ENCODE measurements at regions not wholly inside any gene's neighbourhood (a gene's known extent, or its start where the extent isn't known, plus 50 kb on each side); places are given as distances from the start of the nearest gene placed in this dataset.

DNA sequence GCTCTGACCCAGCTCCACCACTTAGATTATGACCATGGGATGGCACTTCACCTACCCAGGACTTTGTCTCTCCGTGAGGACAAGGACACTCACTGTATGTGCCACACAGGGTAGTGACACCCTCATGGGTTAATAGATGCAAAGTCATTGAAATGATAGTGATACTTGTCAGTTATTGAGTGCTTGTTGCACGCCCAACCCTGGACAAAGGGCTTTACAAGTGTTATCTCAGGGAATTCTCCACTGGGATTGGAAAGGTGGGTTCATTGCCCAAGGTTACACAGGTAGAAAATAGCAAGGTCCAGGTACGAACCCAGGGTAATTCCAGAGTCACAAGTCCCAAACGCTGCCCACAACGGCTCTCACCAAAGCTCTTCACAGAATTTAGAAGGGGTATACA is 158.2 kb downstream of the TRIM29 start:
- no peak for DNase-seq

DNA sequence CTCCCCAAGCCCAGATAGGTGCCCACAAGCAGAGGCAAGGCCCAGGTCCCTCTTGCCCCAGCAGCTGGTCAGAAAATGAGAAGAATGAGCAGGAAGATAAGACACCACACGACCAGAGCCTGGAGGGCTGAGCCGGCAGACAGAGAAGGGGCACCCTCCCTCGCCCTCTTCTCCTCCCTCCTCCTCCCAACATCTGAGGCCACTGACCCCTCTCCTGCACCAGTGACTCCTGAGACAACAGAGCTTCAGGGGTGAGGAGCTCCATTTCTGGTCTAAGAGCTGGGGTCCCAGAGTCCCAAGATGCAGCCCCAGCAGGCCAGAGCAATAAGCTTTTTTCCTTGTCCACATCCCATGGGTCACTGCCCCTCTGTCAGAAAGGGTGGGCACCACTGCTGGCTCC is 159.2 kb downstream of the TRIM29 start:
- no peak for DNase-seq

- DNase-seq: no peak
Measured at GRCh38 chr11:119977881-119978280, 160.0 kb downstream of the TRIM29 start.

DNA sequence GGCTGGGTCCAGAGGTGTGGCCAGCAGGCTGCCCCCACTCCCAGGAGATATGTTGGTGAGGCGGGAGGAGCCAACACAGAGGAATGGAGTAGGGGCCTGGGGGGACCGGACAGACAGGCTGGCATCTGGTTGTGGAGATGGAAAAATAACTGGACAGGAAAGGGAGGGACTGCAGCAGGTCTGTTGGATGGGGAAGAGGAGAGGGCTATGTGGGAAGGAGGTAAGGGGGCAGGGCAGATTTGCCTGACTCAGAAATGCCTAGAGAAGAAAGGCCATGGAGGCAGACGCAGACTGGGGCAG is 160.4 kb downstream of the TRIM29 start:
- DNase-seq: no peak

GRCh38 chr11:119976805-119977560 is 160.9 kb downstream of the TRIM29 start:
- DNase-seq: no peak

- no peak for DNase-seq
Measured at GRCh38 chr11:119975561-119976152, 162.3 kb downstream of the TRIM29 start.

GRCh38 chr11:119974467-119974866 is 163.4 kb downstream of the TRIM29 start:
- no peak for DNase-seq

- no peak for DNase-seq
Measured at GRCh38 chr11:119974051-119974450, 163.9 kb downstream of the TRIM29 start.

DNA sequence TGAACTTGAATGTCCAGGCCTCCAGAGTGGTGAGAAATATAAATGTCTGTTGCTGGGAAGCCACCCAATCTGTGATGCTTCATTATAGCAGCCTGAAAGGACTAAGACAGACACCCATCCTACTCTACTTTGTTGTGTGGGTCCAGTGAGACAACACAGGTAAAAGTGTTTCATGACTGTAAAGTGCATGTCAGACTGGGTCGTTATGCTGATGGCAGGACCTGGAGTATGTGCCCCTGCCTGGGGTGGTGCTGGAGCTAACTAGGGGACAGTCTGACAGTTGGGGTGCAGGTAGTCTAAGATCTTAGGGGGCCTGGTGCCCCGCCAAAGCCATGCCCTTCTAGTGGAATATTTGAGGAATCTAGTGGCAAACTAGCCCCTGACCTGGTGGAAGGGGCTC is 165.6 kb downstream of the TRIM29 start:
- DNase-seq: no peak

DNA sequence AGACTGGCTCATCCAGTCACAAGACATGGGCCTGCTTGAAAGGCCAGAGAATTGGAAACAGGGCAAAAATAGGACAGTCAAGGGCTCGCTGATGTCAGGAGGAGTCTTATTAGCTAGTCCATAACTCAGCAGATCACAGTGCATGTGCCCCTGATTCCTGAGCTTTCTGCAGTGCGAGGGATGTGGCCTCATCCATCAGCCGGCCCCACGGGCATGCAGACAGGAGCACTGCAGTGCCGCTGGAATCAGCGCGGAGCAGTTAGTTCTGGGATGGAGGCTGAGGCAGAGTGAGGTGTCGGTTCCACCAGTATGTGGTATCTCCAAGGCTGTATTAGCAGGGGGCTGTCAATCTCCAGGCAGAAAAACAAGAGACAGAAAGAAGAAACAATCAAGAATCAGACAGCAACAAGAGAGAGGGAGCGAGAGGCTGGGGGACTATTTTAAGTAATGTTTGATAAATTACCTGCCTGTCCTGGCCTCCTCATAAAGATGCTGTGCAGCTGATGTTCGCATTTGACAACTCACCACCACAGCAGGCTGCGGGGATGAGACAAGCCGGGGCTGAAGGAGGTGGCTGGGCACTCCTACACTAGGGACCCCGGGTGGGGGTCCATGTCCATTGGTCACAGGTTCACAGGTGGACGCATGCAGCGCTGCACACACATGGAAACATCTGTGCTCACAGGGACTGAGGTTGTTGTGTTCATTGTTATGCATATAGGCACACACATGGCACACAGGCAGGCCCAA is 167.2 kb downstream of the TRIM29 start:
- DNase-seq: no peak

DNA sequence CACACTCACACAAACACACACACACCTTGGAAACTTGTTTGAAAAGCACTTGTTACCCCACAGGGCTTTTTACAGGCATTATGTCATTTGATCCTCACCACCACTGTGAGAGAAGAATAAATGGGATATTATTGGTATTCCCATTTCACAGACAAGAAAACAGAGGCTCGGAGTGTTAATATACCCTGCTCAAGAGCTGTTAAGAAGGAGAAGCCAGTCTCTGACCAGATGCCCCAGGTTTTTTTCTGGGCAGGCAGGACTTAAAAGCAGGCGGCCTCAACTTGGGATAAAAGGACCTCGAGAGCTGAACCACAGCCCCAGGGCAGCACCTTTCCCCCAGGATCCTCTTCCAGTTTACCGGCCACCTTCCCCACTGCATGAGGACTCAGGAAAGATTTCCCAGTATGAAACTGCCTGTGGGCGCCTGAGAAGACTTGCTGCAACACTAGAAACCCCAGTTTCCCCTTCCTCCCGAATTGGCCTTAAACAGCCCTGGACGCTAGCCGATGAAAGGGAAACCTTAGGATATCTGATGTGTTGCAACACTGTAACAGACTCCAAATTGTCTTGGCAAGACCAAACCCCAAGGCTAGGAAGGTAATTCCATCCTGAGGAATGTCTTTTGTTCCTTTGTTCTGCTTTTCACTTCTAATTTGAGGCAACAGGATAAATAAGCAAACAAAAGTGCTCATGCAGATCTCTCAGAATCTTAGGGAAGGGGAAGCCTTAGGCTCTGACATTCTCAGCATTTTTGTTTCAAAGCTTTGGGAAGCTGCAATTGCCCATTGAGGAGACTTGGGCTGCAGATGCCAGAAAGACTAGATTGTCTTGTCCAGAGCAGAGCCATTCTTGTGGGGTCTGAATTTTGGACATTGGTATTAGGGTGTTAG is 173.5 kb downstream of the TRIM29 start:
- DNase-seq: no peak

DNA sequence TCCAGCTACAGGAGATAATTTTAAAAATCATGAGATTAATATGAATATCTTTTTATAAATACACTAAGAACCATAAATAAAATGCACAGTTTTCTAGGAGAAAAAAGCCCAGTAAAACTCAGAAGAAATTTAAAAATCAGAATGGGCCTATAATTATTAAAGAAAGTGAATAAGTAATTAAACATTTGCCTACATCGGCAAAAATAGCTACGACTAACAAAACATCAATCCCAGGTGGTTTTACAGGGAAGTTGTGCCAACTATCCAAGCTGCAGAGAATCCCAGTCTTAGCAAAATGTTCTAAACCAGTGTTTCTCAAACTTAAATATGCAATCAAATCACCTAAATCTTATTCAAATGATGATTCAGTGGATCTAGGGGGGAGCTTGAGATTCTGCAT is 180.0 kb downstream of the TRIM29 start:
- no peak for DNase-seq

DNA sequence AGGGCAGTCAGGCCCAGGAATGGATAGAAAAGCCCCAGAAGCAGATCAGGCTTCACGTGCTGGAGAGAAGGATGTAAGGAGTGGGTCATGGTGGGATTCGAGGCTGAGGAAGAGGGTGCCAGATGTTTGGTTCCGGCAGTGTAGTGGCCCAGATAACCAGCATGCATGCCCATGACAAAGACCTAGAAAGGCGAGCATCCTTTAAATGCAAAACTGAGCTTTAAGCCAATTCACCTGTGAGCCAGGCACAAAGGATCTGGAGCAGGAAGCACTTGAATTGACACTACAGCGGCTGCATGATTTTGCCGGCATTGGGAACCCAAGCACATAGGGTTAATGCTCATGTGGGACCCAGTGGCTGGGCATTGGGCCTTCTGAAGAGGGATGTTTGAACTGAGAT is 185.5 kb downstream of the TRIM29 start:
- DNase-seq: no peak

GRCh38 chr11:119943298-119943655 is 194.6 kb downstream of the TRIM29 start:
- DNase-seq: no peak

DNA sequence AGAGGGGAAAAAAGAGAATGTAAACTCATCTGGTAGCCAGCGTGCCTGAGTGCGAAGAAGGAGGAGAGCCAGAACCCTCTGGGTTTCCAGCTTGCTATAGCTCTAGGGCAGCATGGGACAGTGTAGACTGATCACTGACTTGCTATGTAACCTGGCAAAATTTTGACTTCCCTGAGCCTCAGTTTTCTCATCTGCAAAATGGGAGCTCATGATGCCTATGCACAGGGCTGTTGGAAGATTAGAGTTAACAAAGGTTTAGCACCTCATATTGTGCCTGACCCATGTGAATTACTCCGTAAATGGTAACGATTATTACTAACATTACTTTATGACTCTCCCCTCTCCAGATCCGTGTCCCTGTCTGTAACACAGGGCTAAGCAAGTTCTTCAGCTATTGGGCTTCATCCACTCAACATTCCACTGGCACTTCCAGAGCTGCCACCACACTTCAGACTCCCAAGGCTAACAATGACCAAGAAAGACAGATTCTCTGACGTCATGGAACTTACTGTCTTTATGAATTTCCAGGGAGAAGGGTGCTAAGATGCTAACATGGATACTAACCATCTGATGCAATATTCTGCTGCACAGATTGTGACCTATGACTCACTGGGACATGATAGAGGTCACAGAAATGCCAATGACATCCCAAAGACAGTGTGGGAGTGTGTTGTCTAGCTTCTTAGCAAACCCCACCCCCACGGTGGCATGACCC is 195.2 kb downstream of the TRIM29 start:
- peak; percentile 27 for DNase-seq

- DNase-seq: no peak
Measured at GRCh38 chr11:119941636-119942411, 196.1 kb downstream of the TRIM29 start.

DNA sequence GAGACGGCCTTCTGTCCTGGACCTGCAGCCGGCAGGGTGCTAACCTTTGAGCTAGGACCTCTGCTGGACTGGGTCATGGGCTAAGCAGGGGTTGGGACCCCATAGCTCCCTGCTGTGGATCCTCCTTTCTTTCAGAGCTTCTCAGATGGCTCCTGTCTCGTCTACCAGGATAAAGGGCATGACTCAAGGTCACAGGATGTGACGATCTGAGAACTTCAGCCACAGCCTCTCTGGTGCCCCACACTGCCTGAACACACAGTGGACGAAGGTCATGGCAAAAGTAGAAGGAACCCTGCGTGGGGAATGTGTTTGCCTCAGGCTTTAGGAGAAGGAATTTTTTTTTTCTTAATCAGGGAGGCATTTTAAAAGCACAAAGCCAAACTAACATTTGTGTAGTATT is 196.7 kb downstream of the TRIM29 start:
- DNase-seq: no peak

DNA sequence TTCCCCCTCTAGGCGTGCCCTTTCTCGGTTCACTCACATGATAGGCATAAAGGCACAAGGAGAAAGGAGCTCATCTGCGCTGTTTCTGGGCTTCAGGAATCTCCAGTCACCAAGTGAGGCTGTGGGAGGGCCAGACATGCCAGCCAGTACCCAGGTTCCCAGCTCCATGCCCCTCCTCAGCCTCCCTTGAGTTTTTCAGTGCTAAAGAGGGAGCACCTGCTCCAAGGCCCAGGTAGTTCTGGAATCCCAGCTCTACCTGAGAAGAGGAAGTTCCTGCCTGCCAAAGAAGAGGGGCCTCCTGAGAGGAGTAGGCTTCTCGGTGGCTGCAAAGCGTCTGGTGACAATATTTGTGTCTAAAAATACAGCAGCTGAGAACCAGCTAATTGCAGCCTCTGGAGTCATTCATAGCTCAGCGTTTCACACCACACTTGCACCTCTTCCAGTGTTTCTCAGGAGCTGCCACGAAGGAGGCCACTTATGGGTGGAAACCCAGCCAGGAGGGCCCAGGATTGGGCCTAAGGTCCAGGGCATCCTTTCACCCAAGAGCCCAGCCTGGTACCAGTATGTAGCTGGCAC is 197.4 kb downstream of the TRIM29 start:
- DNase-seq: no peak

DNA sequence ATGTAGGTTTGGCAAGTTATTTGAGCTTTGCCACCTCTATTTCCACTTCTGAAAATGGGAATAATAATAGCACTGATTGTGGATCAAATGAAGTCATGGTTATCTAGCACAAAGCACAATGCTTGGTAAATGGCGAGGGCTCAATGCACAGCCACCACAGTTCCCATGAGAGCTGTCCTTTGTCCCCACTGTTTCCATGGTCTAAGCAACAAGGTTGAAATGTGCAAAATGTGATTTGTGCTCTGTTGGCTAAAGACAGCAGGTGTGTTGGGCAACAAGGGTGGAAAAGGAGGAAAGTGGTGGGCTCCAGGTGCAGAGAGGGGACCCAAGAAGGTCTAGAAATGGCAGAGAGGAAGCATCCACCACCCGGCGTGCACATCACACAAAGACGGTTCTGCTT is 200.5 kb downstream of the TRIM29 start:
- DNase-seq: no peak

- DNase-seq: no peak
Measured at GRCh38 chr11:119936426-119936825, 201.5 kb downstream of the TRIM29 start.

- no peak for DNase-seq
Measured at GRCh38 chr11:119935349-119935925, 202.5 kb downstream of the TRIM29 start.

All from HCEC 1CT (cell line).